HG02588 (cell line): ENCODE measurements at regions not wholly inside any gene's neighbourhood (a gene's known extent, or its start where the extent isn't known, plus 50 kb on each side); places are given as distances from the start of the nearest gene placed in this dataset.

Experiments used
- ATAC-seq: cut with Tn5 transposase; IDR thresholded peaks from one replicate; pipeline ENCODE4 v1.9.1; 2021; ENCODE audit warnings: mild to moderate bottlenecking, moderate library complexity; ENCODE audit not compliant: unreplicated experiment

DNA sequence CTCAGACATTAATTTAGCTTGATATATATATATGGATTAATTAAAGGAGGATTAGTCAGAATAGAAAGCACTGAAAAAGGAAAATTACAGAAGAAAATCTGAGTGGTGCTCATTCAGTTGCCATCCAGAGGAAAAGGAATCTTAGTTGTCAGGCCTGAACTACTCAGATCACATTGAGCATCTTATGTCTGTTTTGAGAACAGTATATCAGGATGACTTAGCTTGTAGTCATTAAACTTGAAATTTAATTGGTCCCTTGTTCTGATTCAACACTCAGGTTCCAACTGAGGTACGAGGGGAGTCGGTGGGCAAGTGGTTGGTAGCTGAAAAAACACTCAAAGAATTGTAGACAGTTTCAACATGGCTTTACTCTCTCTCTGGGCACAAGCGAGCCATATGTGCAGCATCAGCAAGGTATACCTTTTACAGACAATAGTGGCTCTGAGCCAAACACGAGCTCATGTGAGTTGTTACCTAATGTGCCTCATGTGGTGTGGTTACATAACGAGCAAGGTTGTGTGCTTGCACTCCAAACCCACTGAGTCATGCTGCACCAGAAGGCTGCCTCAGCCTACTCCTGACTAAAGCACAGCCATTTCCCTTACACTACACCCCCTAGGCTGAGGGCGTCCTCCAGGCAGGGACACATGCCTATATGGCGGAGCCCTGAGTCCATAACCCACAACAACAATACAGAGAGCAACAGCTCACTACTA is 73.0 kb upstream of the HMGN3 start:
- no peak for ATAC-seq

- no peak for ATAC-seq
Measured at GRCh38 chr6:79305020-79305419, 70.5 kb upstream of the HMGN3 start.

- ATAC-seq = no peak
Measured at GRCh38 chr6:79302341-79302740, 67.9 kb upstream of the HMGN3 start.

DNA sequence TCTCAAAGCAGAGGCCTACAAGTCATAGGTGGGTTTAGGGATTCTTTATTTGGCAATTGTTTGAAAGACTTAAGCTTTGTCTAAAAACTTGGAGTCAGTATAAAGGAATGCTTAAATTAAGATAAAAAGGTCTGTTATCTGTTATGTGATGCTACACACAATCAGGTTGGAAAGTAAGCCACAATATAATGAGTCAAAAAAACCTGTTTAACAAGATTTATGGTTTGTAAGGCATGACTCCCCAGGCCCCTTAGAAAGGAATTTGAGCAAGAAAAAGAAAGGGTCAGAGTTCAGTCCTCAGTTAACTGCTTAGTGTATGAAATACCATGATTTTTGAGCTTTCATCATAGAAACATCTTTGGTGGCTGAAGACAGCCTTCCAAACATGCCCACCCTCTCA is 66.8 kb upstream of the HMGN3 start:
- no peak for ATAC-seq

DNA sequence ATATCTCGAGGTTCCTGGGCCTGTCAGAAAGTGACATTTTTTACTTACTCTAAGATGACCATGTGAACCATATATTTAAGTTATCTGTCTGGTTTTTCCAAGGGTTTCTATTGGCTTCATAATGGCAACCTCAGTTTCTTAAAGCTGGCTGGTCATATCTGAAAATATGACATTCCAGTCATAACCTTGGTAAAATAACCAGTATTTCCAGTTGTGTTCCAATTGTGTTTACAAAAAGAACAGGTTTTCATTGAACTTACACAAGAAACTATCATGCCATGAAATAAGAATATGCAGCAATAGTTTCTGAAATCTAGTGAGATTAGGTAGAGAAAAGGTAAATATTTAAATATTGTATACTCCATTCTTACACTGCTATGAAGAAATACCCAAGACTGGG is 61.7 kb upstream of the HMGN3 start:
- no peak for ATAC-seq
